IMR-90 (cell line): ENCODE measurements at regions not wholly inside any gene's neighbourhood (a gene's known extent, or its start where the extent isn't known, plus 50 kb on each side); places are given as distances from the start of the nearest gene placed in this dataset.

ENCODE experiments used
- BHLHE40 ChIP-seq: fragments of 150-350 bp; IDR thresholded peaks from 2 replicates; pipeline ENCODE4 v1.6.1; 2016; ENCODE audit warnings: mild to moderate bottlenecking, low read depth, low read length
- CEBPB ChIP-seq: IDR thresholded peaks from 2 replicates; pipeline ENCODE4 v1.6.1; 2012; ENCODE audit warnings: low read depth, low read length, improper control_type of control experiment
- CHD1 ChIP-seq: IDR thresholded peaks from 2 replicates; pipeline ENCODE4 v1.6.1; 2012; ENCODE audit warnings: low read depth, low read length, improper control_type of control experiment
- CTCF ChIP-seq: conservative IDR thresholded peaks from 2 replicates; pipeline ENCODE4 v1.5.1; 2012; ENCODE audit warnings: mild to moderate bottlenecking, low read depth, low read length, improper control_type of control experiment
- ELK1 ChIP-seq: fragments of 150-350 bp; IDR thresholded peaks from 2 replicates; pipeline ENCODE4 v1.6.1; 2016; ENCODE audit warnings: low read depth, mild to moderate bottlenecking, low read length, moderate library complexity, borderline replicate concordance
- FOS ChIP-seq: fragments of 150-350 bp; IDR thresholded peaks from 2 replicates; pipeline ENCODE4 v1.6.1; 2016; ENCODE audit warnings: low read depth, low read length
- MAFK ChIP-seq: IDR thresholded peaks from 2 replicates; pipeline ENCODE4 v1.6.1; 2012; ENCODE audit warnings: low read depth, low read length, improper control_type of control experiment
- MXI1 ChIP-seq: IDR thresholded peaks from 2 replicates; pipeline ENCODE4 v1.6.1; 2012; ENCODE audit warnings: low read depth, mild to moderate bottlenecking, low read length, moderate library complexity, borderline replicate concordance
- NFE2L2 ChIP-seq: fragments of 150-350 bp; IDR thresholded peaks from 2 replicates; pipeline ENCODE4 v1.6.1; 2016; ENCODE audit warnings: low read depth, mild to moderate bottlenecking, low read length
- POLR2A ChIP-seq: IDR thresholded peaks from 2 replicates; pipeline ENCODE4 v1.6.1; 2012; ENCODE audit warnings: mild to moderate bottlenecking, low read depth, low read length
- RAD21 ChIP-seq: IDR thresholded peaks from 2 replicates; pipeline ENCODE4 v1.6.1; 2012; ENCODE audit warnings: low read length, improper control_type of control experiment
- RFX5 ChIP-seq: IDR thresholded peaks from 2 replicates; pipeline ENCODE4 v1.8.0; 2012; ENCODE audit warnings: low read depth, mild to moderate bottlenecking, low read length, moderate library complexity
- SMC3 ChIP-seq: fragments of 150-350 bp; IDR thresholded peaks from 2 replicates; pipeline ENCODE4 v1.6.1; 2016; ENCODE audit warnings: low read depth, mild to moderate bottlenecking, antibody characterized with exemption, low read length, moderate library complexity
- USF2 ChIP-seq: fragments of 150-350 bp; IDR thresholded peaks from 2 replicates; pipeline ENCODE4 v1.6.1; 2017; ENCODE audit warnings: mild to moderate bottlenecking, antibody characterized with exemption, low read length, low read depth

GRCh38 chr6:138620630-138621029, 121.3 kb upstream of the NHSL1 start:
- TF ChIP-seq BHLHE40 (no peak), CTCF (no peak), FOS (no peak), POLR2A (no peak), RAD21 (no peak), RFX5 (no peak), CEBPB (no peak), NFE2L2 (no peak), SMC3 (no peak), ELK1 (no peak), MAFK (no peak), MXI1 (no peak), CHD1 (no peak), USF2 (no peak)
